ENCODE measurements at regions not wholly inside any gene's neighbourhood (a gene's known extent, or its start where the extent isn't known, plus 50 kb on each side); places are given as distances from the start of the nearest gene placed in this dataset.
"Not testable (repeated sequence)": the region's sequence is repeated elsewhere in the genome, so short reads cannot be mapped to it uniquely, and the experiment has no call there.

GRCh38 chr6:165129086-165129485, 180.3 kb downstream of the C6orf118 start:
- no peak for DNase-seq
- no peak overlapping the region for H3K4me3 ChIP-seq (ENCODE audit: low read depth, low read length)
- H3K27me3 ChIP-seq (replicated peaks): no peaks in the 10 kb centered on the region
- no peaks in the 10 kb centered on the region for H3K36me3 ChIP-seq (replicated peaks)
- in situ Hi-C loops (cut with HindIII; ENCODE audit: low pct_ligation_motif_present, low sequenced_read_pairs): no loop called here
- no peak for TF ChIP-seq CTCF (IDR thresholded peaks at IDR 0.05; ENCODE audit: low read depth, low read length, missing control alignments)
- no peak overlapping the region for H3K27ac ChIP-seq

- H3K27ac ChIP-seq; H3K36me3 ChIP-seq (replicated peaks); H3K4me3 ChIP-seq (ENCODE audit: low read depth, low read length); in situ Hi-C loops (cut with HindIII; ENCODE audit: low pct_ligation_motif_present, low sequenced_read_pairs); DNase-seq; H3K27me3 ChIP-seq (replicated peaks): not testable (repeated sequence)
Observed at GRCh38 chr6:165127743-165128142, 181.7 kb downstream of the C6orf118 start.

- H3K27ac ChIP-seq; H3K36me3 ChIP-seq (replicated peaks); H3K4me3 ChIP-seq (ENCODE audit: low read depth, low read length); H3K27me3 ChIP-seq (replicated peaks); DNase-seq; in situ Hi-C loops (cut with HindIII; ENCODE audit: low pct_ligation_motif_present, low sequenced_read_pairs): not testable (repeated sequence)
Observed at GRCh38 chr6:165124681-165125080, 184.7 kb downstream of the C6orf118 start.

- TF ChIP-seq CTCF (IDR thresholded peaks at IDR 0.05; ENCODE audit: low read depth, low read length, missing control alignments): no peak
- in situ Hi-C loops (cut with HindIII; ENCODE audit: low pct_ligation_motif_present, low sequenced_read_pairs): no loop called here
- H3K36me3 ChIP-seq (replicated peaks): no peaks in the 10 kb centered on the region
- H3K27ac ChIP-seq: no peak overlapping the region
- H3K4me3 ChIP-seq (ENCODE audit: low read depth, low read length): no peak overlapping the region
- no peaks in the 10 kb centered on the region for H3K27me3 ChIP-seq (replicated peaks)
- no peak for DNase-seq
Observed at GRCh38 chr6:165119231-165120020, 190.0 kb downstream of the C6orf118 start.

- H3K4me3 ChIP-seq (ENCODE audit: low read depth, low read length): no peak overlapping the region
- no peak overlapping the region for H3K27ac ChIP-seq
- TF ChIP-seq CTCF (IDR thresholded peaks at IDR 0.05; ENCODE audit: low read depth, low read length, missing control alignments): no peak
- H3K36me3 ChIP-seq (replicated peaks): no peaks in the 10 kb centered on the region
- DNase-seq: no peak
- no peaks in the 10 kb centered on the region for H3K27me3 ChIP-seq (replicated peaks)
- in situ Hi-C loops (cut with HindIII; ENCODE audit: low pct_ligation_motif_present, low sequenced_read_pairs): no loop called here
Observed at GRCh38 chr6:165118736-165119135, 190.7 kb downstream of the C6orf118 start.

- no peak for DNase-seq
- H3K27ac ChIP-seq: no peak overlapping the region
- in situ Hi-C loops (cut with HindIII; ENCODE audit: low pct_ligation_motif_present, low sequenced_read_pairs): no loop called here
- no peak for TF ChIP-seq CTCF (IDR thresholded peaks at IDR 0.05; ENCODE audit: low read depth, low read length, missing control alignments)
- H3K4me3 ChIP-seq (ENCODE audit: low read depth, low read length): no peak overlapping the region
- H3K27me3 ChIP-seq (replicated peaks): no peaks in the 10 kb centered on the region
- no peaks in the 10 kb centered on the region for H3K36me3 ChIP-seq (replicated peaks)
Observed at GRCh38 chr6:165117806-165118205, 191.6 kb downstream of the C6orf118 start.

GRCh38 chr6:165117121-165117520, 192.3 kb downstream of the C6orf118 start:
- no peak overlapping the region for H3K27ac ChIP-seq
- no peak for TF ChIP-seq CTCF (IDR thresholded peaks at IDR 0.05; ENCODE audit: low read depth, low read length, missing control alignments)
- in situ Hi-C loops (cut with HindIII; ENCODE audit: low pct_ligation_motif_present, low sequenced_read_pairs): no loop called here
- no peak overlapping the region for H3K4me3 ChIP-seq (ENCODE audit: low read depth, low read length)
- DNase-seq: no peak
- no peaks in the 10 kb centered on the region for H3K27me3 ChIP-seq (replicated peaks)
- no peaks in the 10 kb centered on the region for H3K36me3 ChIP-seq (replicated peaks)

Measured in brain microvascular endothelial cell (primary cell).